ENCODE measurements at regions not wholly inside any gene's neighbourhood (a gene's known extent, or its start where the extent isn't known, plus 50 kb on each side); places are given as distances from the start of the nearest gene placed in this dataset.

DNA sequence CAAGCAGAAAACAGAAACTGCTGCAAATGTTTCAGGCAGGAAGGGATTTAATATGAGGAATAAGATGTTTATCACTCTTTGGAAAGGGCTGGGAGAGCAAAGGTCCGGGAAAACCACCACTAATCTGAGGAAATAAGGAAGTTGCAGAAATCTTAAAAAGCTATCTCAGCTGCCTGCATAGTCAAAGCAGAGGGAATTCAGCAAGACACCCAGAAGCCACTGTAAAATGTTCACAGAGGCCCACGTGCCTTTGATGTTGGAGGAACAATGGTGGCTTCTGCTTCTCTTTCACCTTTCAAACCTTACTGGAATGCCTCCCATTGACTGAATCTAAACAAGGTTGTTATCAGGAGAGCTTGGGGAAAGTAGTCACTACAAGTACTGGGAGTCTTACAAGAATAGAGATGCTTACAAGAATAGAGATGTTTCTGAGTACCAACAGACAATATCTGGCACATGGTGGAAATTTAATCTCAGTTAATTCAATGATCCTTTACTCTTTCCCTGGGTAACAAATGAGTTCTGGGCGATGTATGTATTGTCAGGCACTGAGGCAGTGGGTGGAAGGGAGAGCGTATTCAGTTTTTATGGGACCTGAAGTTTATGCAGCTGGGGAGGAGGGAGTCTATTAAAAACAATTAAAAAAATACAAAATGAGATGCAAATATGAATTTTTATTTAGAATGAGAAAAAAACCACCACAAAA is 56.1 kb upstream of the MED13 start:
- ChIA-PET POLR2A (no interaction called here), CTCF (interaction anchor here (1.7 to 2.2 kb wide), 2 partner anchors 11 to 12 kb away, joined by 6 to 8 read pairs; no protein-coding TSS in a partner anchor)
- peaks cover 23% of the 10 kb centered on the region for H3K4me1 Mint-ChIP-seq (ENCODE audit: low read depth)
- peaks cover under 1% of the 10 kb centered on the region for H3K27me3 Mint-ChIP-seq
- no peaks in the 10 kb centered on the region for H3K36me3 Mint-ChIP-seq
- no peaks in the 10 kb centered on the region for H3K9me3 Mint-ChIP-seq
- DNase-seq = no peak
- intact Hi-C loops (cut with micrococcal nuclease) = no loop called here
- no peak overlapping the region for H3K4me3 Mint-ChIP-seq
- no peak overlapping the region for H3K27ac Mint-ChIP-seq

DNA sequence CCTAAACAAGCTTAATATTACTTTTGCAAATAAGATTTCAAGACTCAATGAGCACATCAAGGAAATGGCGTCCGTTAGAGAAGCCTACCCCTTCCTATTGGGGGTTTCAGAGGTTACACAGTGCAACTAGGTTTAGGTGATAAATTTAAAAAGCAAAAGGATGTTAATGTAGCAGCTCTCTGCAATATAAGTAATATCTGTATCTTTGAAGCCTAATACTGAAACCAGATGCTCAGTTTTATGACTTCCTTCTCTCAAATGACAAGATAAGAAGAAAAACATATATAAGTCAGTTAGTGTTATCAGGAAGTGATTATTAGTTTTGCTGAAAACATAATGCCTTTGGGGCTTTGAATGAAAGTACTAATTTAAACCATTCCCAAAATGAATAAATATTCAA is 54.3 kb upstream of the MED13 start:
- CTCF ChIA-PET = interaction anchor here (2.2 kb wide), 1 partner anchor 10 kb away, joined by 8 read pairs; no protein-coding TSS in a partner anchor
- POLR2A ChIA-PET = no interaction called here

More for the DNA sequence above, 54.3 kb upstream of the MED13 start:
- intact Hi-C loops (cut with micrococcal nuclease) = loop anchor here (1.0 kb wide), 1 partner anchor 26 kb away; no protein-coding TSS in a partner anchor
- Mint-ChIP-seq H3K27me3 (no peaks in the 10 kb centered on the region), H3K4me3 (no peak overlapping the region), H3K9me3 (no peaks in the 10 kb centered on the region), H3K27ac (no peak overlapping the region), H3K4me1 (ENCODE audit: low read depth) (peaks cover 23% of the 10 kb centered on the region), H3K36me3 (no peaks in the 10 kb centered on the region)
- no peak for DNase-seq

All from activated CD4-positive, alpha-beta memory T cell treated with anti-CD3 and anti-CD28 coated beads for 36 hours (primary cell).